Stimulated activated naive CD8-positive, alpha-beta T cell treated with anti-CD3 and anti-CD28 coated beads, Interleukin-15, amount 100 ng/mL, for 72 hours (primary cell): ENCODE measurements at regions not wholly inside any gene's neighbourhood (a gene's known extent, or its start where the extent isn't known, plus 50 kb on each side); places are given as distances from the start of the nearest gene placed in this dataset.

ENCODE experiments used
- ATAC-seq: fragments of 150-1000 bp; cut with Tn5 transposase; 2 replicates; pipeline ENCODE4 v1.10.0; 2021; ENCODE audit warnings: mild to moderate bottlenecking, moderate library complexity
- DNase-seq, 2 donors: peaks; one replicate each; pipeline ENCODE4 v3.0.0; 2021 to 2022
- H3K27ac Mint-ChIP-seq, 2 donors: one replicate each; pipeline ENCODE4 v1.8.0; 2022; ENCODE audit warnings: mild to moderate bottlenecking in 2 of 2, mixed read lengths in 2 of 2, moderate library complexity in 2 of 2
- H3K27me3 Mint-ChIP-seq: one replicate; pipeline ENCODE4 v1.8.0; 2022; ENCODE audit warnings: mixed read lengths
- H3K4me1 Mint-ChIP-seq: one replicate; pipeline ENCODE4 v1.8.0; 2022; ENCODE audit warnings: mild to moderate bottlenecking, mixed read lengths
- H3K4me3 Mint-ChIP-seq, 2 donors: one replicate each; pipeline ENCODE4 v1.8.0; 2022; ENCODE audit warnings: mild to moderate bottlenecking in 2 of 2, mixed read lengths in 2 of 2, moderate library complexity in 1 of 2
- H3K9me3 Mint-ChIP-seq, 2 donors: one replicate each; pipeline ENCODE4 v1.8.0; 2022; ENCODE audit warnings: mixed read lengths in 2 of 2

GRCh38 chr1:63005812-63006211, 221.9 kb downstream of the ATG4C start:
- H3K4me3 Mint-ChIP-seq, result no peak overlapping the region
- no peaks in the 10 kb centered on the region for H3K4me1 Mint-ChIP-seq
- peaks cover 14% of the 10 kb centered on the region for H3K27me3 Mint-ChIP-seq
- H3K27ac Mint-ChIP-seq, result no peak overlapping the region
- DNase-seq, result no peak
- H3K9me3 Mint-ChIP-seq, result no peaks in the 10 kb centered on the region
- ATAC-seq, result no peak

DNA sequence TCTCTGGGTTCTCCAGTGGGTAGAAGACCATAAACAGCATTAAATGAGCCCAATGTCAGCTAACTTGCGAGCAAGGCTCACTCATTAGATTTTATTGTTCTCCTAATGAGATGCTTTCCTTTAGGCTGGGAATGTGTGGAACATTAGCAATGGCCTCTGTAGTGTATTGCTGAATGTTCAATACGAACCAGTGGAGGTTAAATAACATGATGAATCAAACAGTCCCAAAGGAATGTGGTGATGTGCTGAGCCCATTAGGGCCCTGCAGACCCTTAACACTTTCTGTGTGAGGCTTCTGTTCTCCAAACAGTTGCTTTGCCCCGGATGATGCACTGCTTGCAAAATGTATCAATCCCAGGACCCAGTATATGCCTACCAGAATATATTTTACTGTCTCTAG, 225.5 kb downstream of the ATG4C start:
- no peaks in the 10 kb centered on the region for H3K4me1 Mint-ChIP-seq
- H3K9me3 Mint-ChIP-seq, result no peaks in the 10 kb centered on the region
- no peaks in the 10 kb centered on the region for H3K27me3 Mint-ChIP-seq
- ATAC-seq, result no peak
- no peak overlapping the region for H3K4me3 Mint-ChIP-seq
- no peak for DNase-seq
- no peak overlapping the region for H3K27ac Mint-ChIP-seq

GRCh38 chr1:63010913-63011660, 227.2 kb downstream of the ATG4C start:
- Mint-ChIP-seq H3K9me3 (no peaks in the 10 kb centered on the region), H3K4me3 (no peak overlapping the region), H3K4me1 (no peaks in the 10 kb centered on the region), H3K27ac (no peak overlapping the region), H3K27me3 (no peaks in the 10 kb centered on the region)
- ATAC-seq (no peak), DNase-seq (no peak)

- no peak for ATAC-seq
- Mint-ChIP-seq H3K4me1 (no peaks in the 10 kb centered on the region), H3K27ac (no peak overlapping the region), H3K9me3 (no peaks in the 10 kb centered on the region), H3K27me3 (no peaks in the 10 kb centered on the region), H3K4me3 (no peak overlapping the region)
- DNase-seq, result no peak
Observed at GRCh38 chr1:63012339-63012738, 228.4 kb downstream of the ATG4C start.

DNA sequence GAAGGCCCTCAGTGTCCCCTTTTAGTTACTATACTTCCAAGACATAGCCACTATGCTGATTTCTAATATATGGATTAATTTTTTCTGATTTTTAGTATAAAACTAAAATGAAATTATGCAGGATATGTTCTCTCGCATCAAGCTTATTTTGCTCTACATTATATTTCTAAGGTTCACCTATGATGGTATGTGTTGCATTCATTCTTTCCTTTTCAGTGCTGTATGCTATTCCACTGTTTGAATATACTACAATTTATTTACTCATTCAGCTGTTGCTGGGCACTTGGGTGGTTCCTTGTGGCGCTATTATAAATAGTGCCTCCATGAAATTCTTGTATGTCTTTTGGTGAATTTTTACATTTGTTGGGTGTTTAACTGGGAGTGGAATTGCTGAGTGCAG, 230.3 kb downstream of the ATG4C start:
- no peak overlapping the region for H3K27ac Mint-ChIP-seq
- ATAC-seq (no peak), DNase-seq (no peak)
- peaks cover 6% of the 10 kb centered on the region for H3K27me3 Mint-ChIP-seq
- H3K9me3 Mint-ChIP-seq, result no peaks in the 10 kb centered on the region
- no peak overlapping the region for H3K4me3 Mint-ChIP-seq
- no peaks in the 10 kb centered on the region for H3K4me1 Mint-ChIP-seq

GRCh38 chr1:63022319-63022718, 238.4 kb downstream of the ATG4C start:
- H3K9me3 Mint-ChIP-seq, result no peaks in the 10 kb centered on the region
- H3K27ac Mint-ChIP-seq, result no peak overlapping the region
- no peak for ATAC-seq
- no peak overlapping the region for H3K4me3 Mint-ChIP-seq
- H3K27me3 Mint-ChIP-seq, result peaks cover 38% of the 10 kb centered on the region
- no peak for DNase-seq
- no peaks in the 10 kb centered on the region for H3K4me1 Mint-ChIP-seq

- ATAC-seq (no peak), DNase-seq (no peak)
- Mint-ChIP-seq H3K27me3 (peaks cover 41% of the 10 kb centered on the region), H3K9me3 (peaks cover 0 to 3% of the 10 kb centered on the region in 2 donors), H3K27ac (no peak overlapping the region), H3K4me3 (no peak overlapping the region), H3K4me1 (no peaks in the 10 kb centered on the region)
Observed at GRCh38 chr1:63023171-63023570, 239.2 kb downstream of the ATG4C start.

DNA sequence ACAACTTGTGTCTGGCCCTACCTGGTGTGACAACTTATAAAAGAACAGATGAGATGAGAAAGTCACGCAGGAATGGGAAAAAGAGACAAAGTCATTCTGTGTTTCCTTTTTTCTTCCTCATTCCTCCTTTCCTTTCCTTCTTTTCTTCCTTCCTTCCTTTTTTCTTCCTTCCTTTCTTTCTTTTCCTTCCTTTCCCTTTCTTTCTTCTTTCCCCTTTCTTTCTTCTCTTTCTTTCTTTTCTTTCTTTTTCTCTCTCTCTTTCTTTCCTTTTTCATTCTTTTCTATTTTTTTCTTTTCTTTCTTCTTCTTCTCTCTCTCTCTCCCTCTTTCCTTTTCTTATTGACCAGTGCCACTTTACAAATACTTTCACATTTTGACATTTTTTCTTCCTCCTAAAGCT, 239.7 kb downstream of the ATG4C start:
- ATAC-seq (no peak), DNase-seq (no peak)
- Mint-ChIP-seq H3K9me3 (peaks cover 0 to 8% of the 10 kb centered on the region in 2 donors), H3K4me3 (no peak overlapping the region), H3K27ac (no peak overlapping the region), H3K4me1 (no peaks in the 10 kb centered on the region), H3K27me3 (peaks cover 45% of the 10 kb centered on the region)

DNA sequence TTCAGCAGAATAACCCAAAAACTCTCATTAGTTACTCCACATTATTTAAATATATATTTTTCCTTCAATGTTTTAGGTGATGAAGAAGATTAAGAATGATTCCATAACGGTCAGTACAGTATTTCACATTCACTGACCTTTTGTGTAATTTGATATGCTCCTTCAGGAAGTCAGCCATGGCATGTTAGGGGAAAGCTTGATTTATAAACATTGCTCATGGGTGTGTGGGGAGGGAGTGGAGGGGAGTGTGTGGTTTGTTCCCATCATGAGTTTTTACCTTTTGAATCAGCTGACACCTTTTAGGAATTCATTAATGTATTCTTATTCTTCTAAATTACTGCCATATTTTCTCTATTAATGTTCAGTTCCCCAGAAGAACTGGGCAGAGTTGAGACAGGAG, 240.2 kb downstream of the ATG4C start:
- DNase-seq (no peak), ATAC-seq (no peak)
- no peak overlapping the region for H3K27ac Mint-ChIP-seq
- peaks cover 44% of the 10 kb centered on the region for H3K27me3 Mint-ChIP-seq
- H3K9me3 Mint-ChIP-seq, result peaks cover 0 to 13% of the 10 kb centered on the region in 2 donors
- H3K4me1 Mint-ChIP-seq, result no peaks in the 10 kb centered on the region
- H3K4me3 Mint-ChIP-seq, result no peak overlapping the region

- no peak for ATAC-seq
- Mint-ChIP-seq H3K4me3 (no peak overlapping the region), H3K27ac (no peak overlapping the region), H3K4me1 (no peaks in the 10 kb centered on the region), H3K9me3 (peaks cover 0 to 14% of the 10 kb centered on the region in 2 donors), H3K27me3 (peaks cover 35% of the 10 kb centered on the region)
- no peak for DNase-seq
Observed at GRCh38 chr1:63027176-63027575, 243.2 kb downstream of the ATG4C start.

- peaks cover 20% of the 10 kb centered on the region for H3K27me3 Mint-ChIP-seq
- H3K27ac Mint-ChIP-seq, result no peak overlapping the region
- DNase-seq, result no peak
- ATAC-seq, result no peak
- H3K9me3 Mint-ChIP-seq, result peaks cover 0 to 14% of the 10 kb centered on the region in 2 donors
- H3K4me3 Mint-ChIP-seq, result no peak overlapping the region
- no peaks in the 10 kb centered on the region for H3K4me1 Mint-ChIP-seq
Observed at GRCh38 chr1:63032171-63032570, 248.2 kb downstream of the ATG4C start.

- Mint-ChIP-seq H3K27ac (no peak overlapping the region), H3K4me1 (no peaks in the 10 kb centered on the region), H3K9me3 (peaks cover 0 to 11% of the 10 kb centered on the region in 2 donors), H3K27me3 (peaks cover 16% of the 10 kb centered on the region), H3K4me3 (no peak overlapping the region)
- no peak for DNase-seq
- ATAC-seq, result no peak
Observed at GRCh38 chr1:63033211-63033610, 249.3 kb downstream of the ATG4C start.

DNA sequence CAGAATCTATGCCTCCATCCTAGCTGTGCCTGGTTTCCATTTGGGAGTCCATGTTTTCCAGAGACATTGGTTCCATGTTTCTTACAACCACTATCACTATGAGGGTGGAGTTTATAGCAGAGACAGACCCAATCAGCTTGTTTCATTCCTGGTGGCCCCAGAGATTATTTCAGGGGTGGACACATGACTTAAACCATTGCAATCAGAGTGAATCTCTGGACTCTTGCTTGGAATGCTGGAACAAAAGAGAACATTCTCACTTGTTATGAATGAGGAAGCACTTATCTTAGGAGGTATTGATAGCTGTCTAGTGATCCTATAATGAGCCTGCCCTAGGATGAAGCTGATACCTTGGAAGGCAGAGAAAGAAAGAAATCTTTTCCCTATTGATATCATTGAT, 250.3 kb downstream of the ATG4C start:
- no peak for ATAC-seq
- no peaks in the 10 kb centered on the region for H3K4me1 Mint-ChIP-seq
- H3K27ac Mint-ChIP-seq, result no peak overlapping the region
- peaks cover 8% of the 10 kb centered on the region for H3K27me3 Mint-ChIP-seq
- H3K4me3 Mint-ChIP-seq, result no peak overlapping the region
- H3K9me3 Mint-ChIP-seq, result peaks cover 0 to under 1% of the 10 kb centered on the region in 2 donors
- DNase-seq, result no peak

GRCh38 chr1:63038586-63038985, 254.7 kb downstream of the ATG4C start:
- ATAC-seq, result no peak
- Mint-ChIP-seq H3K4me3 (no peak overlapping the region), H3K27me3 (peaks cover 8% of the 10 kb centered on the region), H3K9me3 (no peaks in the 10 kb centered on the region), H3K27ac (no peak overlapping the region), H3K4me1 (no peaks in the 10 kb centered on the region)
- DNase-seq, result no peak

GRCh38 chr1:63041660-63042059, 257.7 kb downstream of the ATG4C start:
- Mint-ChIP-seq H3K27ac (no peak overlapping the region), H3K27me3 (peaks cover under 1% of the 10 kb centered on the region), H3K4me1 (no peaks in the 10 kb centered on the region), H3K4me3 (no peak overlapping the region), H3K9me3 (no peaks in the 10 kb centered on the region)
- DNase-seq (no peak), ATAC-seq (no peak)

GRCh38 chr1:63042278-63042677, 258.3 kb downstream of the ATG4C start:
- no peaks in the 10 kb centered on the region for H3K27me3 Mint-ChIP-seq
- no peak for DNase-seq
- H3K27ac Mint-ChIP-seq, result no peak overlapping the region
- no peaks in the 10 kb centered on the region for H3K9me3 Mint-ChIP-seq
- no peak for ATAC-seq
- H3K4me1 Mint-ChIP-seq, result no peaks in the 10 kb centered on the region
- no peak overlapping the region for H3K4me3 Mint-ChIP-seq

GRCh38 chr1:63046539-63046938, 262.6 kb downstream of the ATG4C start:
- ATAC-seq (no peak), DNase-seq (no peak)
- H3K9me3 Mint-ChIP-seq, result no peaks in the 10 kb centered on the region
- peaks cover 8% of the 10 kb centered on the region for H3K27me3 Mint-ChIP-seq
- no peak overlapping the region for H3K27ac Mint-ChIP-seq
- H3K4me1 Mint-ChIP-seq, result no peaks in the 10 kb centered on the region
- H3K4me3 Mint-ChIP-seq, result no peak overlapping the region
